Vagina (tissue), 2 donors: ENCODE measurements at regions not wholly inside any gene's neighbourhood (a gene's known extent, or its start where the extent isn't known, plus 50 kb on each side); places are given as distances from the start of the nearest gene placed in this dataset.

Source experiments
- POLR2A ChIP-seq, 2 donors: fragments of 450-650 bp; IDR thresholded peaks; one replicate each; pipeline ENCODE4 v1.6.1; 2017; ENCODE audit warnings: antibody characterized with exemption in 2 of 2, mild to moderate bottlenecking in 2 of 2, moderate library complexity in 2 of 2
- POLR2AphosphoS5 ChIP-seq, 2 donors: sonication (generic); formaldehyde crosslinking; IDR thresholded peaks; one replicate each; pipeline ENCODE4 v1.9.0; 2017; ENCODE audit warnings: antibody characterized with exemption in 2 of 2, mild to moderate bottlenecking in 2 of 2, low read depth in 1 of 2; ENCODE audit not compliant: insufficient read depth in 1 of 2
- TF ChIP-seq, protein P1 (sequence below), 3 experiments: fragments of 450-650 bp in 2 of 3; fragments of 200-600 bp in 1 of 3; sonication (generic) in 1 of 3; IDR thresholded peaks; one replicate each; pipeline ENCODE4 v1.5.1; 2017 to 2019; ENCODE audit warnings: antibody characterized with exemption in 3 of 3, mild to moderate bottlenecking in 2 of 3, moderate library complexity in 2 of 3

GRCh38 chr13:39998166-39998565 lies 342.7 kb downstream of the COG6 start:
- TF ChIP-seq POLR2A (IDR thresholded peaks at IDR 0.05) (no peak), POLR2AphosphoS5 (IDR thresholded peaks at IDR 0.05; ENCODE audit: insufficient read depth in 1 of 2, low read depth in 1 of 2) (no peak)
- TF ChIP-seq, protein P1, sequence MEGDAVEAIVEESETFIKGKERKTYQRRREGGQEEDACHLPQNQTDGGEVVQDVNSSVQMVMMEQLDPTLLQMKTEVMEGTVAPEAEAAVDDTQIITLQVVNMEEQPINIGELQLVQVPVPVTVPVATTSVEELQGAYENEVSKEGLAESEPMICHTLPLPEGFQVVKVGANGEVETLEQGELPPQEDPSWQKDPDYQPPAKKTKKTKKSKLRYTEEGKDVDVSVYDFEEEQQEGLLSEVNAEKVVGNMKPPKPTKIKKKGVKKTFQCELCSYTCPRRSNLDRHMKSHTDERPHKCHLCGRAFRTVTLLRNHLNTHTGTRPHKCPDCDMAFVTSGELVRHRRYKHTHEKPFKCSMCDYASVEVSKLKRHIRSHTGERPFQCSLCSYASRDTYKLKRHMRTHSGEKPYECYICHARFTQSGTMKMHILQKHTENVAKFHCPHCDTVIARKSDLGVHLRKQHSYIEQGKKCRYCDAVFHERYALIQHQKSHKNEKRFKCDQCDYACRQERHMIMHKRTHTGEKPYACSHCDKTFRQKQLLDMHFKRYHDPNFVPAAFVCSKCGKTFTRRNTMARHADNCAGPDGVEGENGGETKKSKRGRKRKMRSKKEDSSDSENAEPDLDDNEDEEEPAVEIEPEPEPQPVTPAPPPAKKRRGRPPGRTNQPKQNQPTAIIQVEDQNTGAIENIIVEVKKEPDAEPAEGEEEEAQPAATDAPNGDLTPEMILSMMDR (IDR thresholded peaks at IDR 0.05), result no peak
